GM12875 (cell line): ENCODE measurements at regions not wholly inside any gene's neighbourhood (a gene's known extent, or its start where the extent isn't known, plus 50 kb on each side); places are given as distances from the start of the nearest gene placed in this dataset.

Source experiments
- H3K4me3 ChIP-seq: one replicate; pipeline ENCODE4 v1.5.1; 2011; ENCODE audit warnings: low read depth, low read length, control low read depth
- CTCF ChIP-seq: IDR thresholded peaks from 2 replicates; pipeline ENCODE4 v1.5.1; 2011; ENCODE audit warnings: low read depth, mild to moderate bottlenecking, control low read depth, inconsistent platforms, low read length, moderate library complexity, borderline replicate concordance; ENCODE audit not compliant: insufficient read depth

DNA sequence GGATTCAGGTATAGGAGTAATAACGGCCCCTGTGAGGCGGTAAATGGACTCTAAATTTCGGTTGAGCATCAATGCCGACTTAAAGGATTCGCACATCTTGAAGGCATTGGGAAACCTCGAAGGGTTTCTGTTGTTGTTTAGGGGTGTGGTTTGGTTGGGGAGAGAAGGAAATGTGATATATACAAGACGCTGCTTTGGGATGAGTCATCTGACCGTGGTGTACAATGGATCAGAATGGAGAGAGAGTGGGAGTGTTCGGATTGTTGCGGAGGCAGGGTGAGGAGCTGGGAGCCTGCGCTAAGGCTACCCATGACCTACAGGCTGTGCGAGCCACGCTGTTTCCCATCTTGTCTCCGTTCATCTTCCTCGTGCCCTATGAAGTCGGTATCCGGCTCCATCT lies 60.4 kb upstream of the ERCC6L2 start:
- no peak for TF ChIP-seq CTCF
- H3K4me3 ChIP-seq, result no peak overlapping the region

- TF ChIP-seq CTCF, result no peak
- H3K4me3 ChIP-seq, result no peak overlapping the region
Observed at GRCh38 chr9:95813923-95814322, 61.6 kb upstream of the ERCC6L2 start.

GRCh38 chr9:95810814-95811213 lies 64.7 kb upstream of the ERCC6L2 start:
- no peak for TF ChIP-seq CTCF
- no peak overlapping the region for H3K4me3 ChIP-seq

DNA sequence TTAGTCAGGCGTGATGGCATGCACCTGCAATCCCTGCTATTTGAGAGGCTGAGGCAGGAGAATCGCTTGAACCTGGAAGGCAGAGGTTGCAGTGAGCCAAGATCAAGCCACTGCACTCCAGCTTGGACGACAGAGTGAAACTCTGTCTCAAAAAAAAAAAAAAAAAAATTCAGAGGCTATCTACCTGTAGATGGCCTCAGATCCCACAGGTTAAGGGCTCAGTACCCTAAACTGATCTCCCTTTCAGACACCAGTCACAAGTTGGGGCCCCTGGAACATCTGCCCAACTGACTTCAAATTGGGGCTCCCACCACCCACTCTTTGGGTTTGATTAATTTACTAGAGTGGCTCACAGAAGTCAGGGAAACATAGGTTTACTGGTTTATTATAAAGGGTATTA lies 65.4 kb upstream of the ERCC6L2 start:
- no peak overlapping the region for H3K4me3 ChIP-seq
- no peak for TF ChIP-seq CTCF

- TF ChIP-seq CTCF, result no peak
- H3K4me3 ChIP-seq, result no peak overlapping the region
Observed at GRCh38 chr9:95809686-95810085, 65.8 kb upstream of the ERCC6L2 start.

DNA sequence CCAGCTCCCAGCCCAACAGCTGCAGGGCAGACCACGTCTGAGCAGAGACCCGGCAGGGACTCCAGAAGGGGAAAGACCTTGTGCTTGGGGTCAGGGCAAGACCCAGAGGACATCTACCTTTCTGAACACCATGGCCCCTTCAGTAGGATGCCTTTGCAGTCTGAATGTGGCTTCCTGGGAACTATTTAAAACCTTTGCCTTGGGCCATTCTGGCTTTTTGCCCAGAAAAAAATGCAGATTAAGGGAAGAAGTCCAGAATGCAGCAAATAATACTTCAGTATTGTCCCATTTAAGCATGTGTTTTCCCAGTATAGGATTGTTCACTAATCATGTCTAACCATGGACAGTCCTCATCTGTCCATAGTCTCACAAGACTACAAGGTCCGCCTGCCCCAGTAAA lies 67.5 kb upstream of the ERCC6L2 start:
- no peak overlapping the region for H3K4me3 ChIP-seq

DNA sequence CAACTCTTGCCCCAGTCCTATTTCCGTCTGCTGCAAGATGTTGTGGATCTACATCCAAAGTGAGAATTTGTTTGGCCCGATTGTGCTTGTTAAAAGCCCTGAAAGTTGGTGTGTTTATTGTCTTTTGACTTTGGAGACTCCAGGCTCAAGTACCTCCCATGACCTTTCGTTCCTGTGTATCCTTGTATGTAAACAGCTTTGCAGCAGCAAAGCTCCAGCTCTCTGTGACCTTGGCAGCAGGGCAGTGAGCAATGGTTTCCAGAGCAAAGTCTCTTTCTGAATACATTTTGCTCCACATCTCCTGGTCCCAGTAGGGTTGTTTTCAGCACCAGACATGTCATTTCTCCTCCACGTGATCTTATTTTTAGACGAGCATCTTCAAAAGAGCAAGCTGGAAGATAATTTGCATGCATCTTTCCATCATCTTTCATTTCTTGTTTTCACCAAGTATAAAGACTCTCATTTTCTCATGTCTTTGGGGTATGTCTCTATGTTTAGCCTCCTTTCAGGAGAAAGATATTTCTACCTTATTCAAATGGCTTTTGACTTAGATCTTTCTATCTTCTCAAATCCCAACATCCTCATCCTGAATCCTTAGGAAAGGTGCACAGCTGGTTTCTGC lies 68.1 kb upstream of the ERCC6L2 start:
- no peak overlapping the region for H3K4me3 ChIP-seq
- no peak for TF ChIP-seq CTCF

More for the DNA sequence above, 67.5 kb upstream of the ERCC6L2 start:
- no peak for TF ChIP-seq CTCF
